Panc1 (cell line): ENCODE measurements at regions not wholly inside any gene's neighbourhood (a gene's known extent, or its start where the extent isn't known, plus 50 kb on each side); places are given as distances from the start of the nearest gene placed in this dataset.

Source experiments
- ATAC-seq: fragments of 200-7000 bp; cut with Tn5 transposase; 2 replicates; pipeline ENCODE4 v1.9.1; 2020; ENCODE audit warnings: mild to moderate bottlenecking, moderate library complexity
- BruUV-seq: library from RNA; stranded (reverse); fragments of 400-500 nt; replicated peaks from 2 replicates; lab custom pipeline; 2021; lab: Mats Ljungman, UMichigan
- CTCF ChIA-PET: fragments of 300-600 bp; sonication (Branson Sonifier 250); formaldehyde crosslinking; loops from one replicate; lab custom pipeline; 2022; ENCODE audit warnings: antibody characterized with exemption; lab: Charles Lee
- POLR2A ChIA-PET: fragments of 300-600 bp; sonication (Branson Sonifier 250); formaldehyde crosslinking; loops from one replicate; lab custom pipeline; 2022; ENCODE audit warnings: antibody characterized with exemption; lab: Charles Lee
- DNase-seq: peaks from one replicate; pipeline ENCODE4 v3.0.0-alpha.2; 2010; ENCODE audit warnings: low read depth, low spot score
- H3K27ac ChIP-seq: 2 replicates; pipeline ENCODE4 v1.5.1; 2011; ENCODE audit warnings: mild to moderate bottlenecking, low read length, inconsistent platforms
- H3K27me3 ChIP-seq: fragments of 200-500 bp; sonication (Bioruptor generic); 2 replicates; pipeline ENCODE4 v1.6.0; 2014; ENCODE audit warnings: low read length, inconsistent platforms; ENCODE audit not compliant: control insufficient read depth, insufficient read depth
- H3K36me3 ChIP-seq: fragments of 200-500 bp; sonication (Bioruptor generic); 2 replicates; pipeline ENCODE4 v1.5.1; 2014; ENCODE audit warnings: inconsistent platforms, mild to moderate bottlenecking, low read length, moderate library complexity; ENCODE audit not compliant: control insufficient read depth, insufficient read depth
- H3K4me1 ChIP-seq: 2 replicates; pipeline ENCODE4 v1.5.1; 2011; ENCODE audit warnings: inconsistent platforms, mild to moderate bottlenecking, low read length, moderate library complexity; ENCODE audit not compliant: control insufficient read depth, insufficient read depth
- H3K4me3 ChIP-seq, 2 experiments: 2 replicates each; pipeline ENCODE4 v1.5.1; 2011 to 2012; ENCODE audit warnings: low read depth in 2 of 2, low read length in 2 of 2, mild to moderate bottlenecking in 2 of 2, inconsistent platforms in 1 of 2, moderate library complexity in 1 of 2
- H3K9me3 ChIP-seq: fragments of 200-500 bp; sonication (Bioruptor generic); 2 replicates; pipeline ENCODE4 v1.5.1; 2014; ENCODE audit warnings: low read depth, mild to moderate bottlenecking, inconsistent platforms, low read length, moderate library complexity; ENCODE audit not compliant: control insufficient read depth, insufficient read depth
- CTCF ChIP-seq: fragments of 450-650 bp; IDR thresholded peaks from 2 replicates; pipeline ENCODE4 v1.5.1; 2017; ENCODE audit warnings: mild to moderate bottlenecking
- POLR2AphosphoS5 ChIP-seq: IDR thresholded peaks from 2 replicates; pipeline ENCODE4 v1.6.1; 2012; ENCODE audit warnings: mild to moderate bottlenecking, low read depth, low read length, moderate library complexity
- REST ChIP-seq, 2 experiments: IDR thresholded peaks; 2 replicates each; pipeline ENCODE4 v1.6.1; 2011 to 2012; ENCODE audit warnings: low read depth in 2 of 2, control low read depth in 1 of 2, low read length in 1 of 2, mild to moderate bottlenecking in 1 of 2, moderate library complexity in 1 of 2; ENCODE audit not compliant: insufficient read depth in 1 of 2
- SIN3A ChIP-seq: IDR thresholded peaks from 2 replicates; pipeline ENCODE4 v1.6.1; 2012; ENCODE audit warnings: low read depth, mild to moderate bottlenecking, low read length, moderate library complexity, borderline replicate concordance; ENCODE audit not compliant: insufficient read depth
- TCF7L2 ChIP-seq: IDR thresholded peaks from 2 replicates; pipeline ENCODE4 v1.6.1; 2011; ENCODE audit warnings: mild to moderate bottlenecking, low read depth, low read length, inconsistent platforms
- in situ Hi-C: cut with HindIII; loops from 2 replicates; pipeline ENCODE4 v1.10.0; 2016; ENCODE audit warnings: low sequenced_read_pairs, low pct_unique_long_range_greater_than_20kb
- intact Hi-C: fragments of 100-400 bp; cut with micrococcal nuclease; formaldehyde crosslinking; loops from one replicate; pipeline ENCODE4 v1.10.0; 2022; ENCODE audit not compliant: unreplicated experiment

- ChIA-PET POLR2A (no interaction called here), CTCF (interaction anchor here (0.6 kb wide), 1 partner anchor 218 kb away, joined by 3 read pairs; no protein-coding TSS in a partner anchor)
- no TSS peak for BruUV-seq
- H3K4me3 ChIP-seq: no peak overlapping the region
- no peaks in the 10 kb centered on the region for H3K27me3 ChIP-seq
- no peaks in the 10 kb centered on the region for H3K9me3 ChIP-seq
- H3K27ac ChIP-seq: no peak overlapping the region
- ATAC-seq (no peak), DNase-seq (no peak)
- TF ChIP-seq TCF7L2 (no peak), REST (IDR thresholded peaks at IDR 0.05; ENCODE audit: insufficient read depth in 1 of 2, low read depth in 2 of 2, low read length in 1 of 2) (no peak), SIN3A (no peak), POLR2AphosphoS5 (no peak), CTCF (no peak)
- in situ Hi-C loops (no loop called here), intact Hi-C loops (no loop called here)
- H3K36me3 ChIP-seq: no peaks in the 10 kb centered on the region
- H3K4me1 ChIP-seq: no peaks in the 10 kb centered on the region
These were observed 115.9 kb upstream of the C1QTNF9B start for GRCh38 chr13:24013189-24013588.

- BruUV-seq: no TSS peak
- ChIA-PET CTCF (no interaction called here), POLR2A (no interaction called here)
- no peak for ATAC-seq
- Histone ChIP-seq H3K27me3 (no peaks in the 10 kb centered on the region), H3K36me3 (no peaks in the 10 kb centered on the region), H3K9me3 (no peaks in the 10 kb centered on the region), H3K27ac (no peak overlapping the region), H3K4me1 (no peaks in the 10 kb centered on the region), H3K4me3 (no peak overlapping the region)
- intact Hi-C loops: no loop called here
- DNase-seq: no peak
- TF ChIP-seq REST (IDR thresholded peaks at IDR 0.05; ENCODE audit: insufficient read depth in 1 of 2, low read depth in 2 of 2, low read length in 1 of 2) (no peak), POLR2AphosphoS5 (no peak), SIN3A (no peak), TCF7L2 (no peak), CTCF (no peak)
- in situ Hi-C loops: no loop called here
These were observed 118.7 kb upstream of the C1QTNF9B start for GRCh38 chr13:24016046-24016445.
